ENCODE measurements at regions not wholly inside any gene's neighbourhood (a gene's known extent, or its start where the extent isn't known, plus 50 kb on each side); places are given as distances from the start of the nearest gene placed in this dataset.

- DNase-seq (ENCODE audit: low read depth in 3 of 3) = no peak
Observed at GRCh38 chr22:47694536-47695130, 932.2 kb downstream of the TBC1D22A start.

GRCh38 chr22:47693606-47694005 is 931.2 kb downstream of the TBC1D22A start:
- no peak for DNase-seq (ENCODE audit: low read depth in 3 of 3)

- DNase-seq (ENCODE audit: low read depth in 3 of 3) = no peak
Observed at GRCh38 chr22:47692811-47693210, 930.4 kb downstream of the TBC1D22A start.

- no peak for DNase-seq (ENCODE audit: low read depth in 3 of 3)
Observed at GRCh38 chr22:47691152-47691895, 928.9 kb downstream of the TBC1D22A start.

GRCh38 chr22:47690586-47690985 is 928.1 kb downstream of the TBC1D22A start:
- DNase-seq (ENCODE audit: low read depth in 3 of 3) = no peak

- no peak for DNase-seq (ENCODE audit: low read depth in 3 of 3)
Observed at GRCh38 chr22:47690166-47690565, 927.7 kb downstream of the TBC1D22A start.

GRCh38 chr22:47687776-47688175 is 925.3 kb downstream of the TBC1D22A start:
- DNase-seq (ENCODE audit: low read depth in 3 of 3) = no peak

GRCh38 chr22:47687346-47687655 is 924.9 kb downstream of the TBC1D22A start:
- no peak for DNase-seq (ENCODE audit: low read depth in 3 of 3)

- DNase-seq (ENCODE audit: low read depth in 3 of 3) = no peak
Observed at GRCh38 chr22:47686594-47687345, 924.3 kb downstream of the TBC1D22A start.

- DNase-seq (ENCODE audit: low read depth in 3 of 3) = no peak
Observed at GRCh38 chr22:47681411-47682165, 919.1 kb downstream of the TBC1D22A start.

- no peak for DNase-seq (ENCODE audit: low read depth in 3 of 3)
Observed at GRCh38 chr22:47678636-47679287, 916.3 kb downstream of the TBC1D22A start.

GRCh38 chr22:47678048-47678447 is 915.6 kb downstream of the TBC1D22A start:
- DNase-seq (ENCODE audit: low read depth in 3 of 3) = no peak

- no peak for DNase-seq (ENCODE audit: low read depth in 3 of 3)
Observed at GRCh38 chr22:47676685-47677084, 914.2 kb downstream of the TBC1D22A start.

GRCh38 chr22:47674600-47674999 is 912.1 kb downstream of the TBC1D22A start:
- no peak for DNase-seq (ENCODE audit: low read depth in 3 of 3)

GRCh38 chr22:47673557-47673956 is 911.1 kb downstream of the TBC1D22A start:
- no peak for DNase-seq (ENCODE audit: low read depth in 3 of 3)

GRCh38 chr22:47672526-47672925 is 910.1 kb downstream of the TBC1D22A start:
- DNase-seq (ENCODE audit: low read depth in 3 of 3) = no peak

- no peak for DNase-seq (ENCODE audit: low read depth in 3 of 3)
Observed at GRCh38 chr22:47665151-47665550, 902.7 kb downstream of the TBC1D22A start.

- no peak for DNase-seq (ENCODE audit: low read depth in 3 of 3)
Observed at GRCh38 chr22:47663615-47664605, 901.5 kb downstream of the TBC1D22A start.

- no peak for DNase-seq (ENCODE audit: low read depth in 3 of 3)
Observed at GRCh38 chr22:47659467-47660223, 897.2 kb downstream of the TBC1D22A start.

GRCh38 chr22:47658182-47658581 is 895.7 kb downstream of the TBC1D22A start:
- DNase-seq (ENCODE audit: low read depth in 3 of 3) = no peak
